ENCODE measurements at regions not wholly inside any gene's neighbourhood (a gene's known extent, or its start where the extent isn't known, plus 50 kb on each side); places are given as distances from the start of the nearest gene placed in this dataset.

- Mint-ChIP-seq H3K4me3 (no peak overlapping the region), H3K27me3 (ENCODE audit: low read depth) (no peaks in the 10 kb centered on the region), H3K9me3 (no peaks in the 10 kb centered on the region), H3K27ac (no peak overlapping the region), H3K36me3 (no peaks in the 10 kb centered on the region), H3K4me1 (peaks cover 15% of the 10 kb centered on the region)
- ChIA-PET CTCF (no interaction called here), POLR2A (no interaction called here)
- no peak for ATAC-seq
- TF ChIP-seq MLX (CRISPR knock-in tag; IDR thresholded peaks at IDR 0.05), result no peak
- TF ChIP-seq NR1H2 (CRISPR knock-in tag; IDR thresholded peaks at IDR 0.05), result no peak
- TF ChIP-seq ZBTB21 (CRISPR knock-in tag; IDR thresholded peaks at IDR 0.05; ENCODE audit: borderline replicate concordance), result no peak
- no peak for DNase-seq (ENCODE audit: low spot score)
Measured at GRCh38 chr15:99440551-99441443, 125.0 kb upstream of the MEF2A start.

GRCh38 chr15:99441444-99441800, 124.4 kb upstream of the MEF2A start:
- ATAC-seq, result no peak
- no peak overlapping the region for H3K4me3 Mint-ChIP-seq
- DNase-seq (ENCODE audit: low spot score), result no peak
- ChIA-PET CTCF (no interaction called here), POLR2A (no interaction called here)
- H3K4me1 Mint-ChIP-seq, result peaks cover 15% of the 10 kb centered on the region
- no peaks in the 10 kb centered on the region for H3K27me3 Mint-ChIP-seq (ENCODE audit: low read depth)
- no peaks in the 10 kb centered on the region for H3K9me3 Mint-ChIP-seq
- H3K27ac Mint-ChIP-seq, result no peak overlapping the region
- TF ChIP-seq FOXP1 (CRISPR knock-in tag; IDR thresholded peaks at IDR 0.05; ENCODE audit: borderline replicate concordance), result no peak
- no peak for TF ChIP-seq IRF2 (CRISPR knock-in tag; IDR thresholded peaks at IDR 0.05; ENCODE audit: borderline replicate concordance, low read depth)
- no peak for TF ChIP-seq ZNF425 (CRISPR knock-in tag; conservative IDR thresholded peaks at IDR 0.05)
- no peak for TF ChIP-seq ZNF671 (CRISPR knock-in tag; IDR thresholded peaks at IDR 0.05)
- no peak for TF ChIP-seq ETV6 (CRISPR knock-in tag; IDR thresholded peaks at IDR 0.05)
- no peak for TF ChIP-seq STAT6 (CRISPR knock-in tag; conservative IDR thresholded peaks at IDR 0.05; ENCODE audit: low read depth)
- no peak for TF ChIP-seq TCF7 (CRISPR knock-in tag; IDR thresholded peaks at IDR 0.05; ENCODE audit: low read depth)
- no peaks in the 10 kb centered on the region for H3K36me3 Mint-ChIP-seq

GRCh38 chr15:99441871-99442251, 123.9 kb upstream of the MEF2A start:
- no peaks in the 10 kb centered on the region for H3K9me3 Mint-ChIP-seq
- DNase-seq (ENCODE audit: low spot score), result no peak
- ChIA-PET POLR2A (no interaction called here), CTCF (no interaction called here)
- H3K4me3 Mint-ChIP-seq, result no peak overlapping the region
- no peaks in the 10 kb centered on the region for H3K36me3 Mint-ChIP-seq
- no peaks in the 10 kb centered on the region for H3K27me3 Mint-ChIP-seq (ENCODE audit: low read depth)
- no peak overlapping the region for H3K27ac Mint-ChIP-seq
- H3K4me1 Mint-ChIP-seq, result peaks cover 15% of the 10 kb centered on the region
- ATAC-seq, result no peak
- no peak for TF ChIP-seq MAX (CRISPR knock-in tag; IDR thresholded peaks at IDR 0.05)
- no peak for TF ChIP-seq NR2C2 (CRISPR knock-in tag; IDR thresholded peaks at IDR 0.05)
- no peak for TF ChIP-seq ZNF219 (CRISPR knock-in tag; IDR thresholded peaks at IDR 0.05; ENCODE audit: borderline replicate concordance)
- TF ChIP-seq ZNF416 (CRISPR knock-in tag; IDR thresholded peaks at IDR 0.05), result no peak
- TF ChIP-seq SMAD3 (CRISPR knock-in tag; IDR thresholded peaks at IDR 0.05; ENCODE audit: borderline replicate concordance), result no peak
- TF ChIP-seq PRRX2 (CRISPR knock-in tag; IDR thresholded peaks at IDR 0.05), result no peak

All from WTC11 (cell line).